HG03520 (cell line): ENCODE measurements at regions not wholly inside any gene's neighbourhood (a gene's known extent, or its start where the extent isn't known, plus 50 kb on each side); places are given as distances from the start of the nearest gene placed in this dataset.
"Not testable (repeated sequence)": the region's sequence is repeated elsewhere in the genome, so short reads cannot be mapped to it uniquely, and the experiment has no call there.

ENCODE experiments used
- ATAC-seq: cut with Tn5 transposase; IDR thresholded peaks from one replicate; pipeline ENCODE4 v1.9.1; 2021; ENCODE audit warnings: mild to moderate bottlenecking, moderate library complexity; ENCODE audit not compliant: unreplicated experiment

DNA sequence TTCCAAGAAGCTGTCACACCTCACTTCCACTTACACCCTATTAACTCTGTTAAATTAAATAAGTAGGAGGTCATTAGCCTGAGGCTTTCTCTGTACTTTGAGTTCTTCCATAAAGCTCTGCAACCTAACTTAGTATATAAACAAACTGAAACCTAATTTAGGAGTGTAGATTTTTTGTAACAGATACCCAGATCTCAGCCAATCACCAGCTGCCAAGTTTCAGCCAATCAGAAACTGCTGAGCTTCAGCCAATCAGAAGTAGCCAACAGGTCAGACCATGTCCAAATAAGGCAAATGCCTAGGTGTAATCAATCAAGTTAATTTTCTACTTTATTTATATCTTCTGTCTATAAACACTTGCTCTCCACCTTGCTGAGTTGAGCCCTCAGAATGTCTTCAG lies 142.7 kb upstream of the SULF2 start:
- no peak for ATAC-seq

DNA sequence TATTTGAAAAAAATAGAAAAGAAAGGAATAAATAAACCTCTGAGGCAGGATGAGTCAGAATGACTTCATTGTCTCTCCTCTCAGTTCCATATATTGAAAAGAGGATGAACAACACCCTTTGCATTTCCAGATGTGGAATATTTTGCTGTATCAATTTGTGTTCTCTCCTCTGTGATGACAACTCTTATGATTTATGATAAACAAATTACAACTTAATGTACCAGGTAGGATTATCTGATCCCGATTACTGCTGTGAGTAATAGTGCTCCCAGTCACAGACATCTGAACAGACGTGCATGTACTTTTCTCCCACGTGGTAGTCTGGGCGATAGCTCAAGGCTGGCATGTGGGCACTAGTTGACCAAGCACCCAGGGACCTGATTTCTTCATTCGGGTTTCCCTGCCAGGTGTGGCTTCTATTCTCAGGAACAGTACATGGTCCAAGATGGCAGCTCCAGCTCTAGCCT lies 142.1 kb upstream of the SULF2 start:
- no peak for ATAC-seq

DNA sequence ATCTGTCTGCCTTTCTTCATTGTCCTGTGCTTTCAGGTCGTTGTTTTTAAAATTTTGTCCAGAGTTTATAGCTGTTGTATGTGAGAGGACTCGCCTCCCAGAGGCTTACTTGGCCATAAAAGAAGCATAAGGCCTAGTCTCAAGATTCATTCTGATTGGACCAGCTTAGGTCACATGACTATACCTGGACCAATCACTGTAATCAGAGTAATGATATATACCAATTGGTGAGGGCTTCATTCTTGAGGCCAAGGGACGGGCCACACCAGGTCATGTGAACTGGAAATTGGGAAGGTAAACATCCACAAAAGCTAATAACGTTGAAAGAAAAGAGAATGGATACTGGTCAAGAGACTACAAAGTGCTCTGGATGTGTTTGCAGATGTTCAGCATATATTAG lies 141.4 kb upstream of the SULF2 start:
- no peak for ATAC-seq

DNA sequence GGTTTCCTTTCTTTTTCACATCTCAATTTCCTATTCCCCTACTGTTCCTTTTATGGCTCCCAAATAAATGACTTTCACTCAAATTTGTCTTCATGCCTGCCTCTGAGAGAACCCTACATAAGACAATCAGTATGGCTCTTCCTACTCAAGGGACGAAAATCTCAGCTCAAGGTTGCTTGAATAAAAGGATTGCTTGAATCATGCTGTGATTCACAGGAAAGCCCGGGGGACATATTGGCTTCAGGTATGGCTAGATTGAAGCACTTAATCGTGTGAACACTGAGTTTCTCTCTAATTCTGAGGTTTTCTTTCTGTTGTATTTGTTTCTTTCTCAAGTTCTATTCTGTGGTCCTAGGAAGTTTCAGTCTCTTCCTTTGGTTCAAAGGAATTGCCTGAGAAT lies 140.3 kb upstream of the SULF2 start:
- no peak for ATAC-seq

DNA sequence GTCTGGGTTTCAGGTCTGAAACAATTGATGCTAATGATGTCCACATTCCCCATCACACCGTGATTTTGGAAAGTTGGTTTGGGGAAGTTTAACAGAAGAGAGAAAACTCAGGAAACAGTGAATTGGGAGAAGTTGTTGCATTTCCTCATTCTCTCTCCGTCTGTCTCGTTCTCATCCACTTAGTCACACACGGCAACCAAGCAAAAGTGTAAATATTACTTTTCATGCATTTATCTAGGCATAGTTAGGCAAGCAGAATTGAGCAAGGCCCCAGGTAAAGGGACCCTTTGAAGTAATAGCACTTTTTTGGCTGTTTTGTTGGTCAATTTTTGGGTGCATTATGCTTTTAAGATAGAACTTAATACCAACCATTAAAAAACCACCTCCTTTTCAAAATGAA lies 137.0 kb upstream of the SULF2 start:
- ATAC-seq: no peak

DNA sequence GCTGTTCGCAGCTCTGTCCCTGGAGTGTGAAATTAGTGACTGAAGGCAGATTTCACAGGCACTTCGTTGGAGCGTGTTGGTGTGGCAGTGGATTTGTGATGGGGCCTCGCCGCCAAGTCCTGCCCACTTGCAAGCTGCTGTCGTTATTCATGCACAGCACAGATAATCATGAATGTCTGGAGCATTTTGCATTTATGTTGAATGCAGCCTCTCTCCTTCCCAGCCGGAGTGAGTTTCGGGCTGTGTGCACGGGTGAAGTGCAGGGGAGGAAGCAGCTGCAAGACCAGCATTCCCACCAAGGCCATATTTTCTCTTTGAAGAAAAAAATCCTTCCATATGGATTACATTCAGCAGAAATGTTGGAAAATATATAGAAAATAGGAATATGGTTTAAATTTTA lies 136.5 kb upstream of the SULF2 start:
- not testable (repeated sequence) for ATAC-seq

DNA sequence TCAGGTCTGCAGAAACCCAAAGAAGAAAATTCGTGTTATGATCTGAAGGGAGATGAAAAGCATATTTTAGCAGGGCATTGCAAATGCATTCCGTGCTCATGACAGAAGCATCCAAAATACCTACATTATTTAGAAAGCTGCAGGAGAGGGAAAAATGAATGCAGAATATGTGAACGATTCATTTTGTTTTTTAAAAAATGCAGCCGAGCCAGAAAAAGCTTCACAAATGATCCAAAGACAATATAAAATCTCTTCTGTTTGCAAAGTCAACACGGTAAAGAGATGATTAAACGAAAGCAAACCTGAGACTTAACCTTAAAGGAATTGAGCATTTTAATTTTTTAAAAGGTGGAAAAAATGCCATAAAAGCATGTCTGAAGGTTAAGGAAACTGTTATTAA lies 136.1 kb upstream of the SULF2 start:
- no peak for ATAC-seq

DNA sequence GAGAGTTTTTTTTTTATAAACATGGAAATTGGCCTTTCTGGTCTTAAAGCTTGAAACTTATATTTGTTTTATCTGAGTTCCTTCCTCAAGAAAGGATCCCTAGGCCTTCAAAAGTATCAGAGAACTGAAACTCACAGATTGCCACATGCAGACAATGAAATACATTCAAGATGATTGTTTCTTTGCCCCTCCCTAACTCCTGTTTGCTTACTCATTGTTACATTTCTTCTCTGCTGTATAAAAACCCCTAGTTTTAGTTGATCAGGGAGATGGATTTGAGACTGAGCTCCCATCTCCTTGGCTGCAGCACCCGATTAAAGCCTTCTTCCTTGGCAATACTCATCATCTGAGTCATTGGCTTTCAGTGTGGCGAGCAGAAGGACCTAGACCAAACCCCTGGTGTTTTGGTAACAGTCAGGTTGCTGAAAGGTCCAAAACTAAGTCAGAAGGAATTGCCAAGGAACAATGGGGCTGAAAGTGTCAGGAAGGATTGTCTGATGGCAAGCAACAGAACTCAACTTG lies 132.3 kb upstream of the SULF2 start:
- no peak for ATAC-seq

DNA sequence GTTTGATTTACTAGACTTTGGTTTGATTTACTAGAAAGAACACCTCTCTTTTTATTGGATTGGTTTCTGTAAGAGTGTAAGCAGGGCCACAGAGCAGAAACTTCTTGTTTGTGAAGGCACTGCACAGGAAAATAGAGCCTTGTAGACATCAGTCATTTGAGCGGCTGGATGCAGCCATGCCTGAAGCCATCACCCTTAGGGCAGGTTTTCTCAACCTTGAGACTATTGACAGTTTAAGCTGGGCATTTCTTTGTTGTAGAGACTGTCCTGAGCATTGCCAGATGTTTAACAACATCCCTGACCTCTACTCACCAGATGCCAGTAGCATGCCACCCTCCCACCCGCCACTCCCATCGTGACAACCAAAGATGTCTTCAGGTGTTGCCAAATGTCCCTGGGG lies 130.2 kb upstream of the SULF2 start:
- no peak for ATAC-seq

DNA sequence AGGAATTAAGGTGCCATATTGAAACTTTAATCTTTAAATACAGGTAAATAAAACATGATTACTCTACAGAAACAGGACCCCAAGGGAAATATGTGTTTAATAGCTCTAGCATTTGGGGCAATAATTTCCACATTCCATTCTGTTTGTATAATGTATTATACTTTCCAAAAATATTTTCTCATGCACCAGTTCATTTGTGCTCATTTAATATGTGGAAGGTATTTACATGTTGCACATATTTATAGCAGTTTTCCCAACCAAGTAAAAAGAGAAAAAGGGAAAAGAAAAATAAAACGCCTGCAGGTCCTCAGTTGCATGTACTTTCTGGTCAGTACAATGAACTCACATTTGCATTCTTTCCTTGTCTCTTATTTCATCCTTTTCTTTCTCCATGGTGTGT lies 129.5 kb upstream of the SULF2 start:
- ATAC-seq: no peak

DNA sequence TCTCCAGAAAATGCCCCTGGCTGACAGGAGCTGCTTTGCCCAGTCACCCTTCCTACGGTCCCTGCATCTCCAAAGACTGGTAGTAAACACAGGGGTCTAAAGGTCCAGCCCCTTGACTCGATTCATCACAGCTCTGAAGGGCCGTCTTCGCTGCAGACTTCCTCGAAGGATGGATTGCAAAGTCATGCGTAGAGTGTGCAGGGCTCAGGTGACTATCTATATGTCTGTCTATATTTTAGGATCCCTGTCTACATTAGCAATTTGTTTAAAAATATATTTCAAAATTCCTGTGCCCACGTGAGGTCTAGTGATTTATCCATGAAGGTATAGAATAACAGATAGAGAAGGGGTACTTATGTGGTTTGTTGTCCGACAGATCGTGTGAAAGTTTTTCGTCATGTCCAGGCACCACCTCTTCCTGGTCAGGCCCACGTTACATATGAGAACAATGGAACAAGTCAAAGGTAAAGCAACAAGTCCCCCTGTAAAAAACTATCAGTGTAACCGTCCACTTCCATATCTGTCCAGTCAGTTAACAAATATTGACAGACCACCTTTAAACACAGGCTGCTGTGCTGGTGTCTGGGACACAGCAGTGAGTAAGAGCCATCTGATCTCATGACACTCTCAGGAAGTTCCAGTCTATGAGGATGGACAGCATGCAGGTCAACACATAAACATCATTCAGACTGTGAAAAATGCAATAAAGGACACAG lies 127.7 kb upstream of the SULF2 start:
- ATAC-seq: not testable (repeated sequence)

DNA sequence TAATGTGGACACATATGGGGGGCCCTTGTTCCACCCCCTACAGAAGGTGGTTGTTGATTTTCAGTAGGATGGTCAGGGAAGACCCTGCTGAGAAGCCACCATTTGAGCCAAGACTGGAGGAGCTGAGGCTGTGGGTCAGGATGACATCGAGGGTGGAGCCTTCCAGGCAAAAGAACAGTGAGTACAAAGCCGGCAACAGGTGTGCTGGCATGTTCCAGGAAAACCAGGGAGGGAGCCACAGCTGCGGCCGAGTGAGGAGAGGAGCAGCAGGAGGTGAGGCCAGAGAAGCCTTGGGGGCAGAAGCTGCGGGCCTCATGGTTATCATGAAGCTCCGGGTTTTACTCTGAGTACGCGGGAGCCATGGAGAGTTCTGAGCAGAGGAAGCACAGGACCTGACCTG lies 126.9 kb upstream of the SULF2 start:
- not testable (repeated sequence) for ATAC-seq

DNA sequence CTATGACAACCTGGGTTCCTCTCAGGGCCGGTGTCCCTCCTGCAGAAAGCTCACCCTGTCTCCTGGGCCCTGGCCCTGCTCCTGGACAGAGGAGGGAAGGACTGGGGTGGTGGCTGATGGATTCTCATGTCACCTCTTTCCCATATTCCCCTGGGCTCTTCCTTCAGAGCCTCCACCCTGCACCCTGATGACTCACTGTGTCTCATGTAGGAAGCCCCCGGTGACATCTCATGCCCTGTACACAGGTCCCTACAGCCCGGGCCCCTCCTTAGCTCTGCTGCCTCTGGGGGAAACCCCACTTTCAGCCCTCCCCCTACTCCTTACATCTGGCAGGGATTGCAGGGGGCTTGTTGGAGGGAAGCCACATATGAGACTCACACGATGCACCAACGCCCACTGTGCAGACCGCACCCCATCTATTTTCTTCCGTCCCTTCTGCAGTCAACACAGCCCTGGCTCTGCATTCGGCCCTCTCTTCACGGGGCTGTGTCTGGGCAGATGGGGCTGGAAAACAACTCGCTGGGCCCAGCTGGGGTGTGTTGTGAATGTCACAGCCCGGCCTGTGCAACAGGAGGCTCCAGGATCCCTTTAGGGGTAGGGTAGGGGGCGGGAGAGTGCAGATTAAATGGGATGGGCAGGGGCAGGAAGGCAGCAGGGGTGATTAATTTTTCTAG lies 124.6 kb upstream of the SULF2 start:
- ATAC-seq: not testable (repeated sequence)

DNA sequence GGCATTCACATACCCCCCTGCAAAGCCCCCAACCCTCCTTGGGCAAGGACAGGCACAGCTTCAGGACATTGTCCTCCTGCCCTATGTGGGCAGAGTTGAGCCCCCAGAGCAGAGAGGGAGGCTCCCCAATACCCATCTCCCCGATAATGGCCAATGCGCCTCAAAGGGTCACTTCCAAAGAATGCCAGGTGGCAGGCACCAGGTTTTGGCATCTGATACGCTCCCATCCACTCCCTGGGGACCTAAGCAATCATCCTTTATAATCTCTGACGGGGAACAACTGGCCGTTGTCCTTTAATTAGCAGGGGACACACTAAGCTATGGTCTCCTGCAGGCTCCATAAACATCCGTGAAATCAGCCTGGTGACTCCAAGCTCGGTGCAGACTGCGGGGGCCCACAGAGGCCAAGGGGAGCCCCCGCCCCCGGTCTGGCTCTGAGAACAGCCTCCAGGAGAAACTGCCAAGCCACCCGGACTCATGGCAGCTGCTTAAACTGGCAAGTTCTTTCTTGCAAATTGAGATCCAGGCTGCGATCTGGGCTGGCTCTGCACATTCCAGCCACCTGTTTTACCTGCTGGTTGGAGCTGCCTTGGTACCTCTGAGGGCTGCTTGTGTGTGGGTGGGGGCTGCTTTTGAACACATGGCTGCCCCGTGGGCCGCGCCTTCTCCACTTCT lies 123.2 kb upstream of the SULF2 start:
- not testable (repeated sequence) for ATAC-seq

DNA sequence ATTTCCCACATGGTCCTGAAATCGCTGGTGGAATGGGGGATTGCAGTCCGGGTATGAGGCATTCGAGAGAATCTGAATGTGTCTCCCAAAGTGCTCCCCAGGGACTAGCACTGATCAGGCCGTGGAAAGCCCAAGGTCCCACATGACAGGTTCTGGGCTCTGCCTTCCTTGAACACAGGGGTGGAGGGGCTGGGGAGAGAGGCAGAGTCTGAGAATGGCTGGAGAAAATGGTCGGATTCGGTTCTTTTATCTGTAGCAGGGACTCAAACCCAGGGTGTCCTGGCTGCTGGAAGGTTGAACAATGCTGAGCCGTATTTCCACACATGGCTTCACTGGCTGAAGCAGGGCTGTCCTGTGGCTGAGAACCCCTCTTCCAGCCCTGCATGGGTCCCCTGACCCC lies 122.7 kb upstream of the SULF2 start:
- ATAC-seq: not testable (repeated sequence)

DNA sequence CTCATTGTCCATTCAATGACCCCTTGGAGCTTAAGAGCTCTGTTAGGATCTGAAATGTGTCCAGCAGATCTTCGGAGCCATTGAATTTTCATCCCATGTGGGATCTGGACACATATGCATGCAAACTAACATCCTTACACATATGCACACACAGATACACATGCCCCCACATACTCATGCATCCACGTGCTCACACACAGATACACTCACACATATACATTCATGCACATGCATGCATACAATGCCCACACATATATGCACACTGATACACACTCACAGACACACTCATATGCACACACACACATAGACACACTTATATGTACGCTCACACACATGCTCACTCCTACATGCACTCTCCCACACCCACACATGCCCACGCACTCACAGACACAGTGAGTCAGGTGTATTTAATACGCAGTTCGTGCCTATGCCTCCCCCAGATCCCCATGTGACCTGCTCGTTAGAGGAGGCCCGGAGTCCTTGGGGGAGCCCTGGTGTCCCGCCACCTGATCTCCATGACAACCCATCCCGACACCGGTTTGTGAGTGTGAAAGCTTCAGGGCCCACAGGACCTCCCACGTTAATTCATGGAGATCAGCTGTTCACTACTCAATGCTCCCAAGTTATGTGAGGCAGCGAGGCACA lies 121.9 kb upstream of the SULF2 start:
- no peak for ATAC-seq

DNA sequence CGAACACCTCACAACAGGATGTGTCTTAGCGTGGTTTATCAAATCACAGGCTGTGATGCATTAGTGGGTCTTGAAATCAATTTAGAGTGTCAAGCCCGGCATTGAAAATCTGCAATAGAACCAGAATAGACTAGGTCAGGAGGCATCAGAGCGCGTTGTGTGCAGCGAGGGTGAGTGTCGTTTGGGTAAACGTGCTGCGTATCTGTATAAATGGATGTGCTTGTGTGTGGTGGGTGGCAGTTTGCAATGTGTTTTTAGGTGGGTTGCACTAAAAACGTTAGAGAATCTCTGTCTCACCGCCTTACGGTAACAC lies 121.0 kb upstream of the SULF2 start:
- no peak for ATAC-seq

DNA sequence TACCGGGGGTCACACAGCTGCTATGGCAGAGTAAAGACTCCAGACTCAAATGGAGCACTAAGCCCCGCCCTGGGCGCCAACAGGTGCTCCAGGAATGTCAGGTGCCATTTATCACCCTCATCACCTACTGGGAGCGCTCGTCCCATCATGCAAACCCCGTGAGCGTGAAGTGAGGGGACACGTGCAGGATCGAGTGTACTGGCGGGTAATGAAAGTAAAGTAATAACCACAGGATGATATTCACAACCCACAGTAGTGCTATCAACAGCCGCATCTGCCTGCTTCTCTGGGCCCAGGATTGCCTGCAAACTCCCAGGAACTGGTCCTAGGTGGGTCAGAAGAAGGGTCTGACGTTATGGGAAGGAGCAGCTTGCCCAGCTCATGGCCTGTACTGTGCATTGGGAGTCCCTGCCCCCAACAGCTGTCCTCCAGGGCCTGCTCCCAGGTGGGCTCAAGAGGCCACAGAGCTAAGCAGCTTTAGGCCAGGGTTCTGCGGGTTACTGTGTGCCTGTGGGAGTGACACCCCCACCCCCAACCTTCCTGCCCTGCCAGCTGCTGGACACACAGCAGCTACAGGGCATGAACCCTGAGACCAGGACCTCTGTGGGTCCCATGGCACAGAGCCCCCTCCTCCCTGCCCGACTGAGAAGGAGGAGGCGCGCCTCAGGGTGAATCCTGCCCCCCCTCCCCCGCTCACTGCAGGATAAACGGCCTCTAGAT lies 120.5 kb upstream of the SULF2 start:
- ATAC-seq: no peak

DNA sequence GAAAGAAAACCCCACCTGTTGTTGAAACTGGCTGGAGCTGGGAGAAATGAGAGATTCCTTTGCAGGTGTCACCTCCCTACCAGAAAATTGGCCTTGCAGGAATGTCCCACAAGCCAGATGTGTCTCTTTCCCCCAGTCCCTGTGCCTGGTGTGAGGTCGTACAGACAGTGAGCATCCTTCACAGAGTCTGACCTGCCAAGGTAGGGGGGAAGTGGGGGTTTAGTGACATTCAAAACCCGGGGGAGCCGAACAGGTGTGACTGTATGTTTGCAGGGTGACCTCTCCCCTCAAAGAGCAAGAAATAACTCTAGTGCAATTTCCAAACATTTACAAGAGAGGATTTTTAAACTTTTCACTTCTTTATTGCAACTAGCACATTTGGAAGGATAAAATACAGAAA lies 117.7 kb upstream of the SULF2 start:
- not testable (repeated sequence) for ATAC-seq

DNA sequence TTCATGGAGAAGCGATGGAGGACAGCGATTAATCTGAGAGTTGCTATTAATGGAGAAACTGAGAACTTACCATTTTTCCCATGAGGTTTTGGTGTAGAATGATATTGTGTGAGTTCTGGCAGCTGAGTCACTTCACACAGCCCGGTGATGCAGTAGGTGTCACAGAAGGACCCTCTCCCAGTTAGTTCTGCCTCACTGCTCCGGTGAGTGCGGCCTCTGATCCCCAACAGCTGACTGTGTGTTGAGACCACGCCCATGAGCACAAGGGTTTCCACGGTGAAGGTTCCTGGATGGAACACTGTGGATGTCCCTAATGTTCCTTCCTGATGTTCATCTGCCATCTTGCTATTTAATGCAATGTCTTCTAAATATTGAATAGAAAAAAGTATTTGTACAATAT lies 114.0 kb upstream of the SULF2 start:
- not testable (repeated sequence) for ATAC-seq

DNA sequence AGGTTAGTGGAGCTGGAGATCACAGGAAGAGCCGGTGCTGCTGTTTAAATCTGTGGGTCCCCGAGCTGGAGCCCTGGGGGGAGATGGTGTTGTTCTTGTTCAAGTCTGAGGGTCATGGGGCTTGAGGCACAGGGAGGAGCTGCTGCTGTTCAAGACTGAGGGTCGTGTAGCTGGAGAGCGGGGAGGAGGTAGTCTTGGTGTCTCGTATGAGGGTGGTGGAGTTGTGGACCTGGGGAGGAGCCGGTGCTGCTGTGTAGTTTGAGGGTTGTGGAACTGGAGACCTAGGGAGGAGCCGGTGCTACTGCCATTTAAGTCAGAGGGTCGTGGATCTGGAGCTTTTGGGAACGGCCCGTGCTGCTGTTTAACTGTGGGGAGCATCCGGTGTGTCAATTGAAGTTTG lies 112.2 kb upstream of the SULF2 start:
- ATAC-seq: no peak
